Sigmoid colon (tissue), 6 donors: ENCODE measurements at regions not wholly inside any gene's neighbourhood (a gene's known extent, or its start where the extent isn't known, plus 50 kb on each side); places are given as distances from the start of the nearest gene placed in this dataset.

Source experiments
- DNase-seq: peaks from one replicate; pipeline ENCODE4 v3.0.0-alpha.2; 2019
- H3K27ac ChIP-seq, 4 donors: fragments of 200-600 bp; sonication (generic); one replicate each; pipeline ENCODE4 v1.5.1; 2016 to 2019; ENCODE audit warnings: mild to moderate bottlenecking in 1 of 4
- H3K27me3 ChIP-seq, 3 donors: fragments of 200-600 bp; sonication (generic); one replicate each; pipeline ENCODE4 v1.5.1; 2019; ENCODE audit warnings: mild to moderate bottlenecking in 1 of 3
- H3K36me3 ChIP-seq, 4 donors: fragments of 200-600 bp; sonication (generic); one replicate each; pipeline ENCODE4 v1.5.1; 2016 to 2019
- H3K4me1 ChIP-seq, 4 donors: fragments of 200-600 bp; sonication (generic); one replicate each; pipeline ENCODE4 v1.5.1; 2017 to 2019
- H3K4me3 ChIP-seq, 4 donors: fragments of 200-600 bp; sonication (generic); one replicate each; pipeline ENCODE4 v1.5.1; 2017 to 2019; ENCODE audit warnings: mild to moderate bottlenecking in 2 of 4, moderate library complexity in 1 of 4
- H3K9me3 ChIP-seq, 4 donors: fragments of 200-600 bp in 3 of 4; sonication (generic) in 3 of 4; one replicate each; pipeline versions ENCODE4 v1.5.1 to v1.6.1; 2013 to 2019
- EP300 ChIP-seq, 4 donors: sonication (generic); formaldehyde crosslinking; IDR thresholded peaks; one replicate each; pipeline ENCODE4 v1.6.1; 2017; ENCODE audit warnings: antibody characterized with exemption in 4 of 4
- POLR2A ChIP-seq, 2 donors: fragments of 450-650 bp; IDR thresholded peaks; one replicate each; pipeline ENCODE4 v1.6.1; 2016; ENCODE audit warnings: antibody characterized with exemption in 2 of 2, mild to moderate bottlenecking in 2 of 2, moderate library complexity in 2 of 2
- POLR2AphosphoS5 ChIP-seq, 4 donors: sonication (generic); formaldehyde crosslinking; IDR thresholded peaks; one replicate each; pipeline ENCODE4 v1.6.1; 2017; ENCODE audit warnings: antibody characterized with exemption in 4 of 4
- WGBS, 2 donors: extraction: QIAGEN DNeasy Blood & Tissue Kit; methylation state at CpG; one replicate each; pipeline ENCODE4 v1.1.7; 2013; 5-methylcytosine and 5-hydroxymethylcytosine counted together
- intact Hi-C: fragments of 100-400 bp; cut with DNase I; formaldehyde crosslinking; loops from one replicate; pipeline ENCODE4 v1.15.1; 2023
- TF ChIP-seq, protein P1 (sequence below), 4 experiments: fragments of 450-650 bp in 3 of 4; fragments of 200-600 bp in 1 of 4; IDR thresholded peaks; one replicate each; pipeline ENCODE4 v1.5.1; 2016 to 2019; ENCODE audit warnings: antibody characterized with exemption in 4 of 4, mild to moderate bottlenecking in 3 of 4, moderate library complexity in 2 of 4
- donor health status: healthy with polysubstance abuse.
- donor health status: healthy.

DNA sequence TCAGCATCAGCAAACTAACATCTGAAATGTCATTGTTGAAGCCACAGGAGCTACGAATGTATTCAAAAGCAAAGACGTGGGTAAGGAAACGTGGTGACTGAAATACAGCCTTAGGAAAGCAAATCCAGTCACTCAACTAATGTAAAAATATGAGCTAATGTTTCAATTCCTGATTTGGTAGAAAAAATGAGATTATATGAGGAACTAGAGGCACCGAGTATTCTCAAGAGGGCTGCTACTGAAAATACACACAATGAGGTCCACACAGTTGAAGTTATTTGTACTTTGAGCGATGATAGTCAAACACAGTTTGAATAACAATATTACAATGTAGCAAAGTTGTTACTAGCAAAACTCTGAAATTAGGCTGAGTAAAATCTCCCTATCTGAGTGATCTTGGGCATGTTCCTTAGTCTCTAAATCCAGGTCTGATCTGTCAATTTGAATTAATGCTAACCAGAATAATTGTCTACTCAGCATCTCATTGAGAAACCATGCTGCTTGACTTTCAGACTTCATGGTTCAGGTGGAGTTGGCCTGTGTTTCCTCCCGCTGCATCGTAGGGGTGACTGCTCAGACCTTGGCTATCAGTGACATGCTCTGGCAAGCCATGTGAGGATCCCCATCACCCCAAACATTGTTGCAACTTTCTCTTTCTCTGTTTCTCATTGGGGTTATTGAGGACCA, 467.1 kb upstream of the SOX5 start:
- Histone ChIP-seq H3K4me3 (no peak overlapping the region), H3K9me3 (no peaks in the 10 kb centered on the region), H3K36me3 (no peaks in the 10 kb centered on the region), H3K27me3 (no peaks in the 10 kb centered on the region), H3K27ac (no peak overlapping the region), H3K4me1 (no peaks in the 10 kb centered on the region)
- TF ChIP-seq POLR2A (IDR thresholded peaks at IDR 0.05) (no peak), EP300 (IDR thresholded peaks at IDR 0.05) (no peak), POLR2AphosphoS5 (IDR thresholded peaks at IDR 0.05) (no peak)
- TF ChIP-seq, protein P1, sequence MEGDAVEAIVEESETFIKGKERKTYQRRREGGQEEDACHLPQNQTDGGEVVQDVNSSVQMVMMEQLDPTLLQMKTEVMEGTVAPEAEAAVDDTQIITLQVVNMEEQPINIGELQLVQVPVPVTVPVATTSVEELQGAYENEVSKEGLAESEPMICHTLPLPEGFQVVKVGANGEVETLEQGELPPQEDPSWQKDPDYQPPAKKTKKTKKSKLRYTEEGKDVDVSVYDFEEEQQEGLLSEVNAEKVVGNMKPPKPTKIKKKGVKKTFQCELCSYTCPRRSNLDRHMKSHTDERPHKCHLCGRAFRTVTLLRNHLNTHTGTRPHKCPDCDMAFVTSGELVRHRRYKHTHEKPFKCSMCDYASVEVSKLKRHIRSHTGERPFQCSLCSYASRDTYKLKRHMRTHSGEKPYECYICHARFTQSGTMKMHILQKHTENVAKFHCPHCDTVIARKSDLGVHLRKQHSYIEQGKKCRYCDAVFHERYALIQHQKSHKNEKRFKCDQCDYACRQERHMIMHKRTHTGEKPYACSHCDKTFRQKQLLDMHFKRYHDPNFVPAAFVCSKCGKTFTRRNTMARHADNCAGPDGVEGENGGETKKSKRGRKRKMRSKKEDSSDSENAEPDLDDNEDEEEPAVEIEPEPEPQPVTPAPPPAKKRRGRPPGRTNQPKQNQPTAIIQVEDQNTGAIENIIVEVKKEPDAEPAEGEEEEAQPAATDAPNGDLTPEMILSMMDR (IDR thresholded peaks at IDR 0.05): no peak
- no peak for DNase-seq
- 75 to 83% methylated on average over 7 of the region's 7 CpGs for WGBS, 2 donors
- intact Hi-C loops: no loop called here

DNA sequence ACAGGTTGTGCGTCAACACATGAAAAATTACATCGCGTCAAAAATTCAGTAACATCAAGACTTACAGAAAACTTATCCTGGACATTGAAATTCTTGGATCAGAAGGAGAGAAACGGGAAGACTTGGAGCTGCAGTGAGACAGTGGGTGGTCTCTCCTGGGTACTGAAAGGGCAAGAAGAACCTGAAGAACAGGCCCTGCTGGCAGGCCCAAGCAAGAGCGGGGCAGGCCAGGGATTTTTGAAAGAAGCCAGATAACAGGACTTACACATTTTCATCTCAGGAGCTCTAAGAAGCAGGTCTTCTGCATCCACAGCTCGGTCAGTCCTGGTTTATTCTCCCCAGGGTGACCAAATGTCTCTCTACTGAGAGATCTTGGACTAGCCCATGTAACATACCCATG, 466.5 kb upstream of the SOX5 start:
- intact Hi-C loops: no loop called here
- no peaks in the 10 kb centered on the region for H3K4me1 ChIP-seq
- no peak overlapping the region for H3K27ac ChIP-seq
- no peaks in the 10 kb centered on the region for H3K27me3 ChIP-seq
- H3K36me3 ChIP-seq: no peaks in the 10 kb centered on the region
- TF ChIP-seq, protein P1 (IDR thresholded peaks at IDR 0.05): no peak
- TF ChIP-seq POLR2AphosphoS5 (IDR thresholded peaks at IDR 0.05) (no peak), POLR2A (IDR thresholded peaks at IDR 0.05) (no peak), EP300 (IDR thresholded peaks at IDR 0.05) (no peak)
- DNase-seq: no peak
- H3K4me3 ChIP-seq: no peak overlapping the region
- 76 to 88% methylated on average over 6 of the region's 6 CpGs for WGBS, 2 donors
- H3K9me3 ChIP-seq: no peaks in the 10 kb centered on the region

DNA sequence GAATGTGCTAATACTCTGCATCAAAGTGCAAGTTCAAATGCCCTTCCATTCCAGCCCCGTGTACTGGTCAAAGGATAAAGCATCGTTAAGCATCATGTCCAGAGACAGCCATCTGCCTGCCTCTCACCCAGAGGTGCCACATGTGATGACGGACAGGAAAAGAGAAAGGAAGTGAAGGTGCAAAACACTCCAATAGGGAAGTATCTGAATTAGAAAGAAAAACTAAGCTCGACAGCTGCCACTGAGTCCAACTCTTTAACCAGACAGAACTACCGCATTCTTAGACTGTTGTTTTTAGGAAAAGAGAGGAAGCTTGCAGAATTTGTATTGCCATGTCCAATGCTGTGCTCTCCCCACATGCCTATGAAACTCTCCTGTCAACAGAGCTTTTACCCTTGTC, 465.0 kb upstream of the SOX5 start:
- WGBS, 2 donors: 46 to 69% methylated on average over 5 of the region's 5 CpGs
- no peaks in the 10 kb centered on the region for H3K4me1 ChIP-seq
- no peaks in the 10 kb centered on the region for H3K27me3 ChIP-seq
- DNase-seq: no peak
- TF ChIP-seq EP300 (IDR thresholded peaks at IDR 0.05) (no peak), POLR2AphosphoS5 (IDR thresholded peaks at IDR 0.05) (no peak), POLR2A (IDR thresholded peaks at IDR 0.05) (no peak)
- TF ChIP-seq, protein P1 (IDR thresholded peaks at IDR 0.05): no peak
- intact Hi-C loops: no loop called here
- no peak overlapping the region for H3K4me3 ChIP-seq
- H3K9me3 ChIP-seq: no peaks in the 10 kb centered on the region
- H3K27ac ChIP-seq: no peak overlapping the region
- H3K36me3 ChIP-seq: no peaks in the 10 kb centered on the region

DNA sequence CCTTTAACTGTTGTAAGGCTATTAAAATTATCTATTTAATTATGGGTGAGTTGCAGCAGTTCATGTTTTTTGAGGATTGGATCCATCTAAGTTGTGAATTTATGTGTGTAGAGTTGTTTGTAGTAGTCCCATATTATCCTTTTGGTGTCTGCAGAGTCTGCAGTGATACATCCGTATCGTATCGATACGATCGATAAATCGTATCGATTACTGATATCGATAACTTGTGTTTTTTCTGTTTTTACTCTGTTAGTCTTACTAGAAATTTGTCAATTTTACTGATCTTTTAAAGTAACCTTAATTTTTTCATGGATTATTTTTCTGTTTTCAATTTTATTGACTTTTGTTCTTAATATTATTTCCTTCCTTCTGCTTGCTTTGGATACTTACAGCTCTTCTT, 462.5 kb upstream of the SOX5 start:
- no peak for DNase-seq
- Histone ChIP-seq H3K36me3 (no peaks in the 10 kb centered on the region), H3K4me3 (no peak overlapping the region), H3K27me3 (no peaks in the 10 kb centered on the region), H3K4me1 (no peaks in the 10 kb centered on the region), H3K9me3 (no peaks in the 10 kb centered on the region), H3K27ac (no peak overlapping the region)
- intact Hi-C loops: no loop called here
- WGBS, 2 donors: 97% methylated on average over 8 of the region's 8 CpGs
- TF ChIP-seq POLR2AphosphoS5 (IDR thresholded peaks at IDR 0.05): no peak
- TF ChIP-seq, protein P1 (IDR thresholded peaks at IDR 0.05): no peak
- TF ChIP-seq EP300 (IDR thresholded peaks at IDR 0.05): no peak
- no peak for TF ChIP-seq POLR2A (IDR thresholded peaks at IDR 0.05)

DNA sequence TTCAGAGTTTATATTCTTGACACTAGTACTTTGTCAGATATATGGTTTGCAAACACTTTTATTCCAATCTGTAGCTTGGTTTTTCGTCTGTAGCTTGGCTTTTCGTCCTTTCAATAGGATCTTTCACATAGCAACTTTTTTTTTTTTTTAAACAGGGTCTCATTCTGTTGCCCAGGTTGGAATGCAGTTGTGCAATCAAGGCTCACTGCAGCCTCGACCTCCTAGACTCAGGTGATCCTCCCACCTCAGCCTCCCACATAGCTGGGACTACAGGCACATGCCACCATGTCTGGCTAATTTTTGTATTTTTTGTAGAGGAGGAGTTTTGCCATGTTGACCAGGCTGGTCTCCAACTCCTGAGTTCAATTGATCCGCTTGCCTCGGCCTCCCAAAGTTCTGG, 460.4 kb upstream of the SOX5 start:
- intact Hi-C loops: no loop called here
- DNase-seq: no peak
- Histone ChIP-seq H3K36me3 (no peaks in the 10 kb centered on the region), H3K9me3 (no peaks in the 10 kb centered on the region), H3K27ac (no peak overlapping the region), H3K4me1 (no peaks in the 10 kb centered on the region), H3K4me3 (no peak overlapping the region), H3K27me3 (no peaks in the 10 kb centered on the region)
- WGBS, 2 donors: 71 to 87% methylated on average over 5 of the region's 5 CpGs
- TF ChIP-seq POLR2A (IDR thresholded peaks at IDR 0.05): no peak
- TF ChIP-seq POLR2AphosphoS5 (IDR thresholded peaks at IDR 0.05): no peak
- TF ChIP-seq, protein P1 (IDR thresholded peaks at IDR 0.05): no peak
- no peak for TF ChIP-seq EP300 (IDR thresholded peaks at IDR 0.05)
